ENCODE measurements at regions not wholly inside any gene's neighbourhood (a gene's known extent, or its start where the extent isn't known, plus 50 kb on each side); places are given as distances from the start of the nearest gene placed in this dataset.

DNA sequence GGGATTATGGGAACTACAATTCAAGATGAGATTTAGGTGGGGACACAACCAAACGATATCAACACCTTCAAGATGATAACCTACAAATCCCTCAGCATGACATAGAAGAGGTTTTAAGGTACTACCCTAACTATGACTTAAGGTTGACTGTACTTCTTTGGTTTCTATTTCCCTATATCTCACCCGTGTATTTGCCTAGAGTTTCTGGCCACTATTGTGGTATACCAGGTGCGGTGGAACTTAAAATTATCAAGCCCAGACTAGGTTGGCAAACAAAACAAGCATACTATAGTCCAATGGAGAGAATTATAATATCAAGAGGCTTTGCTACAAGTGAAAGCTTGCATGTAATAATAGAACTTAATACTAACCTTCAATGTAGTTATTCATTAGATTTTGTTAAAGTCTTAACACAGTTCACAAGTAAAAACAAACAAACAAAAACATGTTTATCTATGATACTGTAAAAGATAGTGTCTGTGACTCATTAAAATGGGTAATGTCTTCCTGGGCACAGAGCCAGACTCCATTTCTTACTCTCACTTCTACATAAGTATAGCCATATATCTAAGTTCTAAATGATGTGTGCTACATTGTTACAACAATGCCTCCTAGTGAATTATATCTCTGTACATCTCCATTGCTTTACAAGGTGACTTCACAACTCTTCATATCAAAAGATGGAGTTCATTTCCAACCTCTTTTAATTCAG lies 479.1 kb downstream of the ZBBX start:
- TF ChIP-seq RAD21 (conservative IDR thresholded peaks at IDR 0.05) (no peak), SMC3 (conservative IDR thresholded peaks at IDR 0.05; ENCODE audit: poor library complexity) (no peak), MXI1 (conservative IDR thresholded peaks at IDR 0.05; ENCODE audit: poor library complexity, severe bottlenecking) (no peak), EZH2 (IDR thresholded peaks at IDR 0.05; ENCODE audit: borderline replicate concordance, insufficient read depth, low read length, poor library complexity, severe bottlenecking) (no peak), POLR2AphosphoS5 (IDR thresholded peaks at IDR 0.05) (no peak), TAF1 (IDR thresholded peaks at IDR 0.05; ENCODE audit: low read depth) (no peak), EP300 (conservative IDR thresholded peaks at IDR 0.05; ENCODE audit: poor library complexity, severe bottlenecking) (no peak)
- TF ChIP-seq, protein P1, sequence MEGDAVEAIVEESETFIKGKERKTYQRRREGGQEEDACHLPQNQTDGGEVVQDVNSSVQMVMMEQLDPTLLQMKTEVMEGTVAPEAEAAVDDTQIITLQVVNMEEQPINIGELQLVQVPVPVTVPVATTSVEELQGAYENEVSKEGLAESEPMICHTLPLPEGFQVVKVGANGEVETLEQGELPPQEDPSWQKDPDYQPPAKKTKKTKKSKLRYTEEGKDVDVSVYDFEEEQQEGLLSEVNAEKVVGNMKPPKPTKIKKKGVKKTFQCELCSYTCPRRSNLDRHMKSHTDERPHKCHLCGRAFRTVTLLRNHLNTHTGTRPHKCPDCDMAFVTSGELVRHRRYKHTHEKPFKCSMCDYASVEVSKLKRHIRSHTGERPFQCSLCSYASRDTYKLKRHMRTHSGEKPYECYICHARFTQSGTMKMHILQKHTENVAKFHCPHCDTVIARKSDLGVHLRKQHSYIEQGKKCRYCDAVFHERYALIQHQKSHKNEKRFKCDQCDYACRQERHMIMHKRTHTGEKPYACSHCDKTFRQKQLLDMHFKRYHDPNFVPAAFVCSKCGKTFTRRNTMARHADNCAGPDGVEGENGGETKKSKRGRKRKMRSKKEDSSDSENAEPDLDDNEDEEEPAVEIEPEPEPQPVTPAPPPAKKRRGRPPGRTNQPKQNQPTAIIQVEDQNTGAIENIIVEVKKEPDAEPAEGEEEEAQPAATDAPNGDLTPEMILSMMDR (IDR thresholded peaks at IDR 0.05; ENCODE audit: poor library complexity, severe bottlenecking), result no peak
- TF ChIP-seq, protein P2, sequence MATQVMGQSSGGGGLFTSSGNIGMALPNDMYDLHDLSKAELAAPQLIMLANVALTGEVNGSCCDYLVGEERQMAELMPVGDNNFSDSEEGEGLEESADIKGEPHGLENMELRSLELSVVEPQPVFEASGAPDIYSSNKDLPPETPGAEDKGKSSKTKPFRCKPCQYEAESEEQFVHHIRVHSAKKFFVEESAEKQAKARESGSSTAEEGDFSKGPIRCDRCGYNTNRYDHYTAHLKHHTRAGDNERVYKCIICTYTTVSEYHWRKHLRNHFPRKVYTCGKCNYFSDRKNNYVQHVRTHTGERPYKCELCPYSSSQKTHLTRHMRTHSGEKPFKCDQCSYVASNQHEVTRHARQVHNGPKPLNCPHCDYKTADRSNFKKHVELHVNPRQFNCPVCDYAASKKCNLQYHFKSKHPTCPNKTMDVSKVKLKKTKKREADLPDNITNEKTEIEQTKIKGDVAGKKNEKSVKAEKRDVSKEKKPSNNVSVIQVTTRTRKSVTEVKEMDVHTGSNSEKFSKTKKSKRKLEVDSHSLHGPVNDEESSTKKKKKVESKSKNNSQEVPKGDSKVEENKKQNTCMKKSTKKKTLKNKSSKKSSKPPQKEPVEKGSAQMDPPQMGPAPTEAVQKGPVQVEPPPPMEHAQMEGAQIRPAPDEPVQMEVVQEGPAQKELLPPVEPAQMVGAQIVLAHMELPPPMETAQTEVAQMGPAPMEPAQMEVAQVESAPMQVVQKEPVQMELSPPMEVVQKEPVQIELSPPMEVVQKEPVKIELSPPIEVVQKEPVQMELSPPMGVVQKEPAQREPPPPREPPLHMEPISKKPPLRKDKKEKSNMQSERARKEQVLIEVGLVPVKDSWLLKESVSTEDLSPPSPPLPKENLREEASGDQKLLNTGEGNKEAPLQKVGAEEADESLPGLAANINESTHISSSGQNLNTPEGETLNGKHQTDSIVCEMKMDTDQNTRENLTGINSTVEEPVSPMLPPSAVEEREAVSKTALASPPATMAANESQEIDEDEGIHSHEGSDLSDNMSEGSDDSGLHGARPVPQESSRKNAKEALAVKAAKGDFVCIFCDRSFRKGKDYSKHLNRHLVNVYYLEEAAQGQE (IDR thresholded peaks at IDR 0.05; ENCODE audit: borderline replicate concordance), result no peak

All from neural cell (in vitro differentiated cells).